ENCODE measurements at regions not wholly inside any gene's neighbourhood (a gene's known extent, or its start where the extent isn't known, plus 50 kb on each side); places are given as distances from the start of the nearest gene placed in this dataset.

DNA sequence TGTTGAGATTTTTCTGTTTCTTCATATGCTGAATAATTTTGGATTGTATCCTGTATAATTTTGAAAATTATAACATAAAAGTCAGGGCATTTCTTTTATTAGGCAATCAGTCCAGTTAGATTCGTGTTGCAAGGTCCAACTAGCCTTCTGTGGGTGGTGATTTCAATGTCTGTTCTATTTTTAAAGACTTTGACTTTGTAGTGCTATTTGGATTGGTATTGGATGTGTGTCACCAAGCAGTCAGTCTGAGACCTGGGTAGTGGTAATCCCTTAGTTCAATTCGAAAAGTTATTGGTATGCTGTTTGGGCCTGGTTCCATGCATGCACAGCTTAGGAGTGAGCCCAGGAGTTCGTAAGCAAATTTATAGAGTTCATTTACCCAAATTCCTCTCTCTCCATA, 82.2 kb downstream of the EPDR1 start:
- H3K36me3 ChIP-seq: no peaks in the 10 kb centered on the region
- no peaks in the 10 kb centered on the region for H3K9me3 ChIP-seq
- TF ChIP-seq, protein P1, sequence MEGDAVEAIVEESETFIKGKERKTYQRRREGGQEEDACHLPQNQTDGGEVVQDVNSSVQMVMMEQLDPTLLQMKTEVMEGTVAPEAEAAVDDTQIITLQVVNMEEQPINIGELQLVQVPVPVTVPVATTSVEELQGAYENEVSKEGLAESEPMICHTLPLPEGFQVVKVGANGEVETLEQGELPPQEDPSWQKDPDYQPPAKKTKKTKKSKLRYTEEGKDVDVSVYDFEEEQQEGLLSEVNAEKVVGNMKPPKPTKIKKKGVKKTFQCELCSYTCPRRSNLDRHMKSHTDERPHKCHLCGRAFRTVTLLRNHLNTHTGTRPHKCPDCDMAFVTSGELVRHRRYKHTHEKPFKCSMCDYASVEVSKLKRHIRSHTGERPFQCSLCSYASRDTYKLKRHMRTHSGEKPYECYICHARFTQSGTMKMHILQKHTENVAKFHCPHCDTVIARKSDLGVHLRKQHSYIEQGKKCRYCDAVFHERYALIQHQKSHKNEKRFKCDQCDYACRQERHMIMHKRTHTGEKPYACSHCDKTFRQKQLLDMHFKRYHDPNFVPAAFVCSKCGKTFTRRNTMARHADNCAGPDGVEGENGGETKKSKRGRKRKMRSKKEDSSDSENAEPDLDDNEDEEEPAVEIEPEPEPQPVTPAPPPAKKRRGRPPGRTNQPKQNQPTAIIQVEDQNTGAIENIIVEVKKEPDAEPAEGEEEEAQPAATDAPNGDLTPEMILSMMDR (IDR thresholded peaks at IDR 0.05): no peak
- TF ChIP-seq POLR2AphosphoS5 (IDR thresholded peaks at IDR 0.05) (no peak), EP300 (IDR thresholded peaks at IDR 0.05; ENCODE audit: low read depth) (no peak), POLR2A (IDR thresholded peaks at IDR 0.05) (no peak)
- intact Hi-C loops (cut with DNase I; ENCODE audit: low total_unique reads): no loop called here
- peaks cover 0 to 10% (median 2%) of the 10 kb centered on the region in 4 donors for H3K4me1 ChIP-seq
- WGBS, 2 donors (ENCODE audit: low coverage in 1 of 2): 32 to 52% methylated on average over 3 of the region's 3 CpGs
- DNase-seq: no peak
- in situ Hi-C loops (cut with MboI; ENCODE audit: low pct_ligation_motif_present in 1 of 4, low pct_unique_long_range_greater_than_20kb in 1 of 4, low sequenced_read_pairs in 3 of 4): no loop called here
- H3K27ac ChIP-seq: no peak overlapping the region
- no peaks in the 10 kb centered on the region for H3K27me3 ChIP-seq
- H3K4me3 ChIP-seq: no peak overlapping the region

DNA sequence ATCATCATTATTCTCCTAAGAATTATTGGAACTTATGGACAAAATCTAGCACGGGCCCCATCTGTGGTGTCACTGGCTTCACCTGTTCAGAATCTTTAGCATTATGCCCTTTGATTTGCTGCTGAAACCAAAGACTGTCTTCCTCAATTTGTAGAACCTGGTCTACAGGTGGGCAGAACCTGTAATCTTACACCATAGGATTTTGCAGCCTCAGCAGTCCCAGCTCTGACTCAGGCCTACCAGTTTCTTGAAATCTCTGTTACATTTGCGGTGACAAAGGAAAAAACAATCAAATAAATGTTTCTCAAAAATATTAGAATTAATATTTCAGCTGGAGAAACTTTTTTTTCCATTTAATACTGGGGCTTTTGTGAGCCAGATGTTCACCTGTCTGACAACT, 86.1 kb downstream of the EPDR1 start:
- Histone ChIP-seq H3K4me3 (no peak overlapping the region), H3K27me3 (no peaks in the 10 kb centered on the region), H3K4me1 (peaks cover 0 to 10% (median 2%) of the 10 kb centered on the region in 4 donors), H3K27ac (no peak overlapping the region), H3K9me3 (peaks cover 0 to 4% of the 10 kb centered on the region in 2 donors), H3K36me3 (no peaks in the 10 kb centered on the region)
- DNase-seq: no peak
- intact Hi-C loops (cut with DNase I; ENCODE audit: low total_unique reads) (no loop called here), in situ Hi-C loops (cut with MboI; ENCODE audit: low pct_ligation_motif_present in 1 of 4, low pct_unique_long_range_greater_than_20kb in 1 of 4, low sequenced_read_pairs in 3 of 4) (no loop called here)
- TF ChIP-seq, protein P1 (IDR thresholded peaks at IDR 0.05): no peak
- WGBS, 2 donors (ENCODE audit: low coverage in 1 of 2): 69 to 81% methylated on average over 2 of the region's 2 CpGs

DNA sequence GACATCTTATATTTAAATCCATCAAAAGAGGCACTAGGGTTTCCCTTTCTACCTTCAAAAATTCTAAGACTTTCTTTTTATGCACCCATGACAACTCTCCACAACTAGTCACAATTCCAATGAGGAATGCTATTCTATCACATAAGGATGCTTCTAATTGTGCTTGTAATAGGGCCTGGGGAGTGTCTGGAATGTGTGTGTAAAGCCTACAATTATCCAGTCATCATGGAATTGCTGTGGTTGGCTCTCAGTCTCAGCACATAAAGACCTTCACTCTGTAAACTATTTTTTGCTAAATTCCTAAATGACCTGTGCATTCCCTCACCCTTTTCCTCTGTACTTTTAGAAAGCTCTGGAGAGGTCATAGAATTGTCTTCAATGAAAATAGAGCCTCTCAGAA, 86.7 kb downstream of the EPDR1 start:
- no peak overlapping the region for H3K4me3 ChIP-seq
- intact Hi-C loops (cut with DNase I; ENCODE audit: low total_unique reads): no loop called here

DNA sequence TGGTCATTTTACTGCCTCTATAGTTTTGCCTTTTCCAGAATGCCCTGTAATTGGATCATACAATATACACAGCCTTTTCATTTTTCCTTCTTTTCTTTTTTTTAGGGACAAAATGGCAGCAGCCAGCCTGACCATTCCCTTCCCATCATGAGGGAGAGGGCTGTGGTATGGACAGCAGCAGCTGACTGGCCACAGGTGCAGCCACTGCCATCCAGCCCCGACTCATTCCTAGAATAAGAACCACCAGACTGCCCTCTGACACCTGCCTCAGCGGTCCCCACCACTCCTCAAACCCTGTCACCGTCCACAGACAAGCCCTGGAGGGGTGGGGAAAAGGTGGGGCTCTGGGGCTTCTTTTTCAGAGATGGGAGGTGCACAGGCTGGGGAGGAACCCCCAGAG, 92.8 kb downstream of the EPDR1 start:
- Histone ChIP-seq H3K9me3 (peaks cover 0 to 4% of the 10 kb centered on the region in 2 donors), H3K4me1 (no peaks in the 10 kb centered on the region), H3K4me3 (no peak overlapping the region), H3K27ac (no peak overlapping the region), H3K27me3 (no peaks in the 10 kb centered on the region), H3K36me3 (no peaks in the 10 kb centered on the region)
- 56 to 67% methylated on average over 1 to 3 of the region's 3 CpGs for WGBS, 2 donors (ENCODE audit: low coverage in 1 of 2)
- intact Hi-C loops (cut with DNase I; ENCODE audit: low total_unique reads): no loop called here
- TF ChIP-seq POLR2AphosphoS5 (IDR thresholded peaks at IDR 0.05) (no peak), POLR2A (IDR thresholded peaks at IDR 0.05) (no peak), EP300 (IDR thresholded peaks at IDR 0.05; ENCODE audit: low read depth) (no peak)
- TF ChIP-seq, protein P1 (IDR thresholded peaks at IDR 0.05): no peak
- in situ Hi-C loops (cut with MboI; ENCODE audit: low pct_ligation_motif_present in 1 of 4, low pct_unique_long_range_greater_than_20kb in 1 of 4, low sequenced_read_pairs in 3 of 4): no loop called here
- DNase-seq: no peak

More for the DNA sequence above, 86.7 kb downstream of the EPDR1 start:
- DNase-seq: no peak
- H3K36me3 ChIP-seq: no peaks in the 10 kb centered on the region
- TF ChIP-seq POLR2AphosphoS5 (IDR thresholded peaks at IDR 0.05) (no peak), POLR2A (IDR thresholded peaks at IDR 0.05) (no peak), EP300 (IDR thresholded peaks at IDR 0.05; ENCODE audit: low read depth) (no peak)
- TF ChIP-seq, protein P1 (IDR thresholded peaks at IDR 0.05): no peak
- H3K27ac ChIP-seq: no peak overlapping the region
- peaks cover 0 to 10% (median 2%) of the 10 kb centered on the region in 4 donors for H3K4me1 ChIP-seq
- peaks cover 0 to 4% of the 10 kb centered on the region in 2 donors for H3K9me3 ChIP-seq
- H3K27me3 ChIP-seq: no peaks in the 10 kb centered on the region
- in situ Hi-C loops (cut with MboI; ENCODE audit: low pct_ligation_motif_present in 1 of 4, low pct_unique_long_range_greater_than_20kb in 1 of 4, low sequenced_read_pairs in 3 of 4): no loop called here
